Suprapubic skin (tissue), 4 donors: ENCODE measurements at regions not wholly inside any gene's neighbourhood (a gene's known extent, or its start where the extent isn't known, plus 50 kb on each side); places are given as distances from the start of the nearest gene placed in this dataset.

Experiments used
- DNase-seq, 2 donors: peaks; one replicate each; pipeline ENCODE4 v3.0.0-alpha.2; 2019; ENCODE audit warnings: low spot score in 2 of 2
- H3K27ac ChIP-seq: fragments of 200-600 bp; sonication (generic); one replicate; pipeline ENCODE4 v1.5.1; 2019
- H3K27me3 ChIP-seq: fragments of 200-600 bp; sonication (generic); one replicate; pipeline ENCODE4 v1.5.1; 2019
- H3K36me3 ChIP-seq: fragments of 200-600 bp; sonication (generic); one replicate; pipeline ENCODE4 v1.5.1; 2019
- H3K4me1 ChIP-seq: fragments of 200-600 bp; sonication (generic); one replicate; pipeline ENCODE4 v1.5.1; 2019
- H3K4me3 ChIP-seq: fragments of 200-600 bp; sonication (generic); one replicate; pipeline ENCODE4 v1.5.1; 2019; ENCODE audit warnings: mild to moderate bottlenecking
- H3K9me3 ChIP-seq: fragments of 200-600 bp; sonication (generic); one replicate; pipeline ENCODE4 v1.5.1; 2019
- EP300 ChIP-seq: sonication (generic); formaldehyde crosslinking; IDR thresholded peaks from one replicate; pipeline ENCODE4 v1.6.1; 2017; ENCODE audit warnings: antibody characterized with exemption
- POLR2A ChIP-seq, 2 donors: fragments of 450-650 bp; IDR thresholded peaks; one replicate each; pipeline ENCODE4 v1.6.1; 2017; ENCODE audit warnings: antibody characterized with exemption in 2 of 2, mild to moderate bottlenecking in 2 of 2, moderate library complexity in 2 of 2
- POLR2AphosphoS5 ChIP-seq, 3 donors: sonication (generic); formaldehyde crosslinking; IDR thresholded peaks; one replicate each; pipeline ENCODE4 v1.6.1; 2017; ENCODE audit warnings: antibody characterized with exemption in 3 of 3
- WGBS: methylation state at CpG from one replicate; pipeline ENCODE4 v1.1.5; 2018; 5-methylcytosine and 5-hydroxymethylcytosine counted together
- TF ChIP-seq, protein P1 (sequence below), 2 donors: fragments of 200-600 bp in 1 of 2; fragments of 450-650 bp in 1 of 2; sonication (generic) in 1 of 2; IDR thresholded peaks; one replicate each; pipeline ENCODE4 v1.5.1; 2016 to 2019; ENCODE audit warnings: antibody characterized with exemption in 2 of 2, mild to moderate bottlenecking in 1 of 2, moderate library complexity in 1 of 2

- no peaks in the 10 kb centered on the region for H3K36me3 ChIP-seq
- TF ChIP-seq, protein P1, sequence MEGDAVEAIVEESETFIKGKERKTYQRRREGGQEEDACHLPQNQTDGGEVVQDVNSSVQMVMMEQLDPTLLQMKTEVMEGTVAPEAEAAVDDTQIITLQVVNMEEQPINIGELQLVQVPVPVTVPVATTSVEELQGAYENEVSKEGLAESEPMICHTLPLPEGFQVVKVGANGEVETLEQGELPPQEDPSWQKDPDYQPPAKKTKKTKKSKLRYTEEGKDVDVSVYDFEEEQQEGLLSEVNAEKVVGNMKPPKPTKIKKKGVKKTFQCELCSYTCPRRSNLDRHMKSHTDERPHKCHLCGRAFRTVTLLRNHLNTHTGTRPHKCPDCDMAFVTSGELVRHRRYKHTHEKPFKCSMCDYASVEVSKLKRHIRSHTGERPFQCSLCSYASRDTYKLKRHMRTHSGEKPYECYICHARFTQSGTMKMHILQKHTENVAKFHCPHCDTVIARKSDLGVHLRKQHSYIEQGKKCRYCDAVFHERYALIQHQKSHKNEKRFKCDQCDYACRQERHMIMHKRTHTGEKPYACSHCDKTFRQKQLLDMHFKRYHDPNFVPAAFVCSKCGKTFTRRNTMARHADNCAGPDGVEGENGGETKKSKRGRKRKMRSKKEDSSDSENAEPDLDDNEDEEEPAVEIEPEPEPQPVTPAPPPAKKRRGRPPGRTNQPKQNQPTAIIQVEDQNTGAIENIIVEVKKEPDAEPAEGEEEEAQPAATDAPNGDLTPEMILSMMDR (IDR thresholded peaks at IDR 0.05): no peak
- no peak for TF ChIP-seq POLR2A (IDR thresholded peaks at IDR 0.05)
- no peak for TF ChIP-seq EP300
- TF ChIP-seq POLR2AphosphoS5 (IDR thresholded peaks at IDR 0.05): no peak
- 48% methylated on average over 8 of the region's 8 CpGs for WGBS
- H3K9me3 ChIP-seq: no peaks in the 10 kb centered on the region
- H3K4me3 ChIP-seq: no peak overlapping the region
- no peaks in the 10 kb centered on the region for H3K4me1 ChIP-seq
- H3K27ac ChIP-seq: no peak overlapping the region
- DNase-seq: no peak
- peaks cover 64% of the 10 kb centered on the region for H3K27me3 ChIP-seq
Measured at GRCh38 chr1:17949511-17949910, 158.1 kb upstream of the IGSF21 start.

DNA sequence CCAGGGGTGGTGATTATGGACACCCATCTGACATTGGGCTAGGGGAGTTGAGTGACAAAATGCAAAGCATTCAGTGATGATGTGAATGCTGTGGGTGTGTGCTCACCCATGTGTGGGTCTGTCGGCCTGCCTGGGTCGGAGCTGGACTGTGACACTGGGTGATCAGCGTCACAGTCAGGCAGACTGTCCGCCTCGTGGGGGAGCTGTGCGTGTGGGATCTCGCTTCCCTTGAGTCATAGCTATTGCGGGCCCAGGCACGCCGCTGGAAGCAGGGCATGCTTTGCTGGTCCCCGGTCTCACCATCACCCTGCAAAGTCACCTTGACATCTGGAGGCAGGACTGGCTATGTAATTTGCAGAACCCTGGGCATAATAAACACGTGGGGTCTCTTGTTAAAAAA is 156.9 kb upstream of the IGSF21 start:
- Histone ChIP-seq H3K27me3 (peaks cover 64% of the 10 kb centered on the region), H3K4me3 (no peak overlapping the region), H3K27ac (no peak overlapping the region), H3K9me3 (no peaks in the 10 kb centered on the region), H3K4me1 (no peaks in the 10 kb centered on the region), H3K36me3 (no peaks in the 10 kb centered on the region)
- no peak for DNase-seq
- WGBS: 59% methylated on average over 12 of the region's 12 CpGs
- TF ChIP-seq EP300: no peak
- TF ChIP-seq, protein P1 (IDR thresholded peaks at IDR 0.05): no peak
- no peak for TF ChIP-seq POLR2AphosphoS5 (IDR thresholded peaks at IDR 0.05)
- no peak for TF ChIP-seq POLR2A (IDR thresholded peaks at IDR 0.05)

- WGBS: 58% methylated on average over 10 of the region's 10 CpGs
- Histone ChIP-seq H3K27ac (no peak overlapping the region), H3K4me3 (no peak overlapping the region), H3K4me1 (no peaks in the 10 kb centered on the region), H3K36me3 (no peaks in the 10 kb centered on the region), H3K9me3 (no peaks in the 10 kb centered on the region), H3K27me3 (peaks cover 58% of the 10 kb centered on the region)
- TF ChIP-seq EP300: no peak
- TF ChIP-seq POLR2AphosphoS5 (IDR thresholded peaks at IDR 0.05): no peak
- no peak for TF ChIP-seq POLR2A (IDR thresholded peaks at IDR 0.05)
- TF ChIP-seq, protein P1 (IDR thresholded peaks at IDR 0.05): no peak
- DNase-seq: no peak
Measured at GRCh38 chr1:17952506-17952905, 155.1 kb upstream of the IGSF21 start.

- Histone ChIP-seq H3K27ac (no peak overlapping the region), H3K27me3 (peaks cover 52% of the 10 kb centered on the region), H3K36me3 (no peaks in the 10 kb centered on the region), H3K4me3 (no peak overlapping the region), H3K4me1 (peaks cover 5% of the 10 kb centered on the region), H3K9me3 (no peaks in the 10 kb centered on the region)
- WGBS: 90% methylated on average over 4 of the region's 4 CpGs
- TF ChIP-seq EP300: no peak
- TF ChIP-seq, protein P1 (IDR thresholded peaks at IDR 0.05): no peak
- TF ChIP-seq POLR2A (IDR thresholded peaks at IDR 0.05): no peak
- no peak for TF ChIP-seq POLR2AphosphoS5 (IDR thresholded peaks at IDR 0.05)
- DNase-seq: no peak
Measured at GRCh38 chr1:17953921-17954320, 153.7 kb upstream of the IGSF21 start.

GRCh38 chr1:17955302-17956285 is 152.0 kb upstream of the IGSF21 start:
- Histone ChIP-seq H3K4me3 (no peak overlapping the region), H3K9me3 (no peaks in the 10 kb centered on the region), H3K36me3 (no peaks in the 10 kb centered on the region), H3K4me1 (peaks cover 5% of the 10 kb centered on the region), H3K27ac (no peak overlapping the region), H3K27me3 (peaks cover 38% of the 10 kb centered on the region)
- no peak for DNase-seq
- TF ChIP-seq EP300 (no peak), POLR2AphosphoS5 (IDR thresholded peaks at IDR 0.05) (no peak), POLR2A (IDR thresholded peaks at IDR 0.05) (no peak)
- TF ChIP-seq, protein P1 (IDR thresholded peaks at IDR 0.05): no peak
- 57% methylated on average over 7 of the region's 8 CpGs for WGBS
